22Rv1 (cell line): ENCODE measurements at regions not wholly inside any gene's neighbourhood (a gene's known extent, or its start where the extent isn't known, plus 50 kb on each side); places are given as distances from the start of the nearest gene placed in this dataset.

Source experiments
- H3K27ac ChIP-seq: fragments of 450-650 bp; 2 replicates; pipeline ENCODE4 v1.5.1; 2017
- ZFX ChIP-seq: fragments of 450-650 bp; IDR thresholded peaks from 2 replicates; pipeline ENCODE4 v1.6.1; 2017; ENCODE audit warnings: antibody characterized with exemption, borderline replicate concordance
- TF ChIP-seq, protein P1 (sequence below): fragments of 450-650 bp; IDR thresholded peaks from 2 replicates; pipeline ENCODE4 v1.5.1; 2017; ENCODE audit warnings: mild to moderate bottlenecking

- TF ChIP-seq ZFX: no peak
- TF ChIP-seq, protein P1, sequence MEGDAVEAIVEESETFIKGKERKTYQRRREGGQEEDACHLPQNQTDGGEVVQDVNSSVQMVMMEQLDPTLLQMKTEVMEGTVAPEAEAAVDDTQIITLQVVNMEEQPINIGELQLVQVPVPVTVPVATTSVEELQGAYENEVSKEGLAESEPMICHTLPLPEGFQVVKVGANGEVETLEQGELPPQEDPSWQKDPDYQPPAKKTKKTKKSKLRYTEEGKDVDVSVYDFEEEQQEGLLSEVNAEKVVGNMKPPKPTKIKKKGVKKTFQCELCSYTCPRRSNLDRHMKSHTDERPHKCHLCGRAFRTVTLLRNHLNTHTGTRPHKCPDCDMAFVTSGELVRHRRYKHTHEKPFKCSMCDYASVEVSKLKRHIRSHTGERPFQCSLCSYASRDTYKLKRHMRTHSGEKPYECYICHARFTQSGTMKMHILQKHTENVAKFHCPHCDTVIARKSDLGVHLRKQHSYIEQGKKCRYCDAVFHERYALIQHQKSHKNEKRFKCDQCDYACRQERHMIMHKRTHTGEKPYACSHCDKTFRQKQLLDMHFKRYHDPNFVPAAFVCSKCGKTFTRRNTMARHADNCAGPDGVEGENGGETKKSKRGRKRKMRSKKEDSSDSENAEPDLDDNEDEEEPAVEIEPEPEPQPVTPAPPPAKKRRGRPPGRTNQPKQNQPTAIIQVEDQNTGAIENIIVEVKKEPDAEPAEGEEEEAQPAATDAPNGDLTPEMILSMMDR: no peak
These were observed 298.3 kb downstream of the GADD45G start for GRCh38 chr9:89903141-89903475.

GRCh38 chr9:89905606-89906338, 301.0 kb downstream of the GADD45G start:
- H3K27ac ChIP-seq: no peak overlapping the region
- no peak for TF ChIP-seq ZFX
- TF ChIP-seq, protein P1: no peak

More at GRCh38 chr9:89903141-89903475, 298.3 kb downstream of the GADD45G start:
- H3K27ac ChIP-seq: no peak overlapping the region

GRCh38 chr9:89911721-89912604, 307.2 kb downstream of the GADD45G start:
- H3K27ac ChIP-seq: no peak overlapping the region
- TF ChIP-seq, protein P1: no peak
- no peak for TF ChIP-seq ZFX

GRCh38 chr9:89912605-89912953, 307.8 kb downstream of the GADD45G start:
- TF ChIP-seq, protein P1: no peak
- no peak for TF ChIP-seq ZFX
- no peak overlapping the region for H3K27ac ChIP-seq

GRCh38 chr9:89915187-89915586, 310.4 kb downstream of the GADD45G start:
- TF ChIP-seq, protein P1: no peak
- TF ChIP-seq ZFX: no peak
- no peak overlapping the region for H3K27ac ChIP-seq

- TF ChIP-seq, protein P1: no peak
- TF ChIP-seq ZFX: no peak
- H3K27ac ChIP-seq: no peak overlapping the region
These were observed 311.3 kb downstream of the GADD45G start for GRCh38 chr9:89916001-89916597.
